SK-N-SH treated with all-trans-retinoic acid at 6 μM for 48 hours (cell line): ENCODE measurements at regions not wholly inside any gene's neighbourhood (a gene's known extent, or its start where the extent isn't known, plus 50 kb on each side); places are given as distances from the start of the nearest gene placed in this dataset.

Experiments used
- GLIS3 ChIP-seq: fragments of 250-450 bp; sonication (Bioruptor Pico); IDR thresholded peaks from 2 replicates; pipeline ENCODE4 v1.5.0; 2020; ENCODE audit warnings: mild to moderate bottlenecking, moderate library complexity
- SNAI2 ChIP-seq: fragments of 250-450 bp; sonication (Bioruptor Pico); IDR thresholded peaks from 2 replicates; pipeline ENCODE4 v1.5.0; 2020; ENCODE audit warnings: mild to moderate bottlenecking, moderate library complexity
- ZFP30 ChIP-seq: fragments of 450-650 bp; formaldehyde crosslinking; IDR thresholded peaks from 2 replicates; pipeline ENCODE4 v1.5.0; 2022; ENCODE audit warnings: mild to moderate bottlenecking, moderate library complexity
- TF ChIP-seq, protein P1 (sequence below): fragments of 250-450 bp; sonication (Bioruptor Pico); IDR thresholded peaks from 2 replicates; pipeline ENCODE4 v1.8.0; 2021; ENCODE audit warnings: low read depth, mild to moderate bottlenecking, moderate library complexity, borderline replicate concordance

DNA sequence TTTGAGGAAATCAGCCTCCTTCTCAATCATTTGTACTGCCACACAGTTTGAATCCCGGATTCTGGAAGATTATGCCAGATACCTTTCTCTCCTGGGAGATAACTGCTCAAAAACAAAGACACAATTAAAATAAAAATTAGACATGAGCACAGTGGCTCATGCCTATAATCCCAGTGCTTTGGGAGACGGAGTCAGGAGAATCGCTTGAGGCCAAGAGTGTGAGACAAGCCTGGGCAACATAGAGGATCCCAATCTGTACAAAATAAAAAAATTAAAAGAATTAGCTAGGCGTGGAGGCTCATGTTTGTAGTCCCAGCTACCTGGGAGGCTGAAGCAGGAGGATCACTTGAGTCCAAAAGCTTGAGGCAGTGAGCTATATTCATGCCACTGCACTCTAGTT, 376.3 kb upstream of the ZFP42 start:
- TF ChIP-seq ZFP30 (no peak), SNAI2 (CRISPR knock-in tag) (no peak), GLIS3 (CRISPR knock-in tag) (no peak)
- TF ChIP-seq, protein P1, sequence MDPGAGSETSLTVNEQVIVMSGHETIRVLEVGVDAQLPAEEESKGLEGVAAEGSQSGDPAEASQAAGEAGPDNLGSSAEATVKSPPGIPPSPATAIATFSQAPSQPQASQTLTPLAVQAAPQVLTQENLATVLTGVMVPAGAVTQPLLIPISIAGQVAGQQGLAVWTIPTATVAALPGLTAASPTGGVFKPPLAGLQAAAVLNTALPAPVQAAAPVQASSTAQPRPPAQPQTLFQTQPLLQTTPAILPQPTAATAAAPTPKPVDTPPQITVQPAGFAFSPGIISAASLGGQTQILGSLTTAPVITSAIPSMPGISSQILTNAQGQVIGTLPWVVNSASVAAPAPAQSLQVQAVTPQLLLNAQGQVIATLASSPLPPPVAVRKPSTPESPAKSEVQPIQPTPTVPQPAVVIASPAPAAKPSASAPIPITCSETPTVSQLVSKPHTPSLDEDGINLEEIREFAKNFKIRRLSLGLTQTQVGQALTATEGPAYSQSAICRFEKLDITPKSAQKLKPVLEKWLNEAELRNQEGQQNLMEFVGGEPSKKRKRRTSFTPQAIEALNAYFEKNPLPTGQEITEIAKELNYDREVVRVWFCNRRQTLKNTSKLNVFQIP: no peak
